HEK293 (cell line): ENCODE measurements at regions not wholly inside any gene's neighbourhood (a gene's known extent, or its start where the extent isn't known, plus 50 kb on each side); places are given as distances from the start of the nearest gene placed in this dataset.

ENCODE experiments used
- CTCF ChIA-PET: fragments of 350-600 bp; formaldehyde crosslinking; extraction: SDS; loops from one replicate; lab custom pipeline; 2021; ENCODE audit warnings: antibody characterized with exemption; lab: Yijun Ruan, JAX
- POLR2A ChIA-PET: fragments of 300-600 bp; formaldehyde crosslinking; extraction: SDS; loops from one replicate; lab custom pipeline; 2020; ENCODE audit warnings: antibody characterized with exemption, inconsistent platforms; lab: Yijun Ruan, JAX
- H3K27ac ChIP-seq: fragments of 200-500 bp; sonication (Bioruptor generic); 2 replicates; pipeline ENCODE4 v1.5.1; 2014; ENCODE audit warnings: low read depth, low read length, control low read depth, inconsistent platforms; ENCODE audit errors: extremely low read depth
- H3K36me3 ChIP-seq, 2 experiments: fragments of 200-500 bp in 1 of 2; sonication (Bioruptor generic) in 1 of 2; 1 replicate in 1 of 2; 2 replicates in 1 of 2; pipeline ENCODE4 v1.5.1; 2014 to 2017; ENCODE audit warnings: inconsistent platforms in 2 of 2, low read length in 2 of 2; ENCODE audit not compliant: control insufficient read depth in 2 of 2, insufficient read depth in 1 of 2
- H3K4me1 ChIP-seq: fragments of 200-500 bp; sonication (Bioruptor generic); 2 replicates; pipeline ENCODE4 v1.5.1; 2014; ENCODE audit warnings: mild to moderate bottlenecking, low read length, inconsistent platforms; ENCODE audit not compliant: control insufficient read depth, insufficient read depth
- H3K4me3 ChIP-seq: 2 replicates; pipeline ENCODE4 v1.5.1; 2011; ENCODE audit warnings: low read depth, mild to moderate bottlenecking, control low read depth, low read length, moderate library complexity
- H3K9me3 ChIP-seq: fragments of 200-500 bp; sonication (Bioruptor generic); 2 replicates; pipeline ENCODE4 v1.5.1; 2014; ENCODE audit warnings: low read depth, low read length, inconsistent platforms; ENCODE audit not compliant: control insufficient read depth, insufficient read depth
- AEBP2 ChIP-seq: fragments of 450-650 bp; formaldehyde crosslinking; IDR thresholded peaks from 2 replicates; pipeline ENCODE4 v1.5.1; 2016; ENCODE audit warnings: missing biosample characterization, missing genetic modification characterization, borderline replicate concordance
- HIC1 ChIP-seq: fragments of 450-650 bp; formaldehyde crosslinking; IDR thresholded peaks from 2 replicates; pipeline ENCODE4 v1.5.1; 2016; ENCODE audit warnings: missing biosample characterization, missing genetic modification characterization
- HOXC10 ChIP-seq: sonication (generic); formaldehyde crosslinking; IDR thresholded peaks from 2 replicates; pipeline ENCODE4 v1.8.1; 2023; ENCODE audit warnings: mild to moderate bottlenecking, missing genetic modification reagents
- KLF10 ChIP-seq: fragments of 450-650 bp; IDR thresholded peaks from 2 replicates; pipeline ENCODE4 v1.5.1; 2018; ENCODE audit warnings: missing biosample characterization, mild to moderate bottlenecking, missing genetic modification characterization
- KLF9 ChIP-seq: fragments of 450-650 bp; formaldehyde crosslinking; IDR thresholded peaks from 2 replicates; pipeline ENCODE4 v1.5.1; 2016; ENCODE audit warnings: missing biosample characterization, missing genetic modification characterization, low read depth
- MYNN ChIP-seq: fragments of 450-650 bp; formaldehyde crosslinking; IDR thresholded peaks from 2 replicates; pipeline ENCODE4 v1.5.1; 2016; ENCODE audit warnings: missing biosample characterization, missing genetic modification characterization, borderline replicate concordance
- REPIN1 ChIP-seq: fragments of 450-650 bp; formaldehyde crosslinking; IDR thresholded peaks from 2 replicates; pipeline ENCODE4 v1.5.1; 2017; ENCODE audit warnings: missing biosample characterization, missing genetic modification characterization, low read depth
- SCRT1 ChIP-seq: fragments of 450-650 bp; formaldehyde crosslinking; IDR thresholded peaks from 2 replicates; pipeline ENCODE4 v1.5.1; 2016; ENCODE audit warnings: missing biosample characterization, missing genetic modification characterization, borderline replicate concordance
- SP7 ChIP-seq: fragments of 450-650 bp; formaldehyde crosslinking; IDR thresholded peaks from 2 replicates; pipeline ENCODE4 v1.5.1; 2016; ENCODE audit warnings: missing biosample characterization, missing genetic modification characterization
- ZBTB10 ChIP-seq: fragments of 450-650 bp; formaldehyde crosslinking; IDR thresholded peaks from 2 replicates; pipeline ENCODE4 v1.5.1; 2016; ENCODE audit warnings: missing biosample characterization, missing genetic modification characterization
- ZBTB44 ChIP-seq: fragments of 450-650 bp; IDR thresholded peaks from 2 replicates; pipeline ENCODE4 v1.5.1; 2018; ENCODE audit warnings: missing biosample characterization, mild to moderate bottlenecking, missing genetic modification characterization
- ZBTB48 ChIP-seq: fragments of 450-650 bp; formaldehyde crosslinking; IDR thresholded peaks from 2 replicates; pipeline ENCODE4 v1.5.1; 2016; ENCODE audit warnings: missing biosample characterization, missing genetic modification characterization
- ZNF112 ChIP-seq: fragments of 450-650 bp; formaldehyde crosslinking; IDR thresholded peaks from 2 replicates; pipeline ENCODE4 v1.5.0; 2017; ENCODE audit warnings: missing biosample characterization, missing genetic modification characterization
- ZNF155 ChIP-seq: fragments of 450-650 bp; formaldehyde crosslinking; IDR thresholded peaks from 2 replicates; pipeline ENCODE4 v1.5.1; 2016; ENCODE audit warnings: missing biosample characterization, missing genetic modification characterization
- ZNF175 ChIP-seq: fragments of 450-650 bp; formaldehyde crosslinking; IDR thresholded peaks from 2 replicates; pipeline ENCODE4 v1.5.1; 2016; ENCODE audit warnings: missing biosample characterization, missing genetic modification characterization
- ZNF350 ChIP-seq: fragments of 450-650 bp; formaldehyde crosslinking; IDR thresholded peaks from 2 replicates; pipeline ENCODE4 v1.5.0; 2017; ENCODE audit warnings: missing biosample characterization, mild to moderate bottlenecking, missing genetic modification characterization
- ZNF48 ChIP-seq: fragments of 450-650 bp; formaldehyde crosslinking; IDR thresholded peaks from 2 replicates; pipeline ENCODE4 v1.5.1; 2016; ENCODE audit warnings: missing biosample characterization, missing genetic modification characterization
- ZNF544 ChIP-seq: fragments of 450-650 bp; formaldehyde crosslinking; IDR thresholded peaks from 2 replicates; pipeline ENCODE4 v1.5.0; 2017; ENCODE audit warnings: missing biosample characterization, missing genetic modification characterization
- ZNF548 ChIP-seq: fragments of 450-650 bp; formaldehyde crosslinking; IDR thresholded peaks from 2 replicates; pipeline ENCODE4 v1.5.1; 2016; ENCODE audit warnings: missing biosample characterization, missing genetic modification characterization
- ZNF585B ChIP-seq: fragments of 450-650 bp; formaldehyde crosslinking; IDR thresholded peaks from 2 replicates; pipeline ENCODE4 v1.5.1; 2016; ENCODE audit warnings: missing biosample characterization, missing genetic modification characterization
- ZNF596 ChIP-seq: fragments of 450-650 bp; IDR thresholded peaks from 2 replicates; pipeline ENCODE4 v1.5.0; 2018; ENCODE audit warnings: missing biosample characterization, mild to moderate bottlenecking, missing genetic modification characterization, moderate library complexity
- ZNF660 ChIP-seq: fragments of 450-650 bp; IDR thresholded peaks from 2 replicates; pipeline ENCODE4 v1.5.1; 2018; ENCODE audit warnings: missing biosample characterization, mild to moderate bottlenecking, missing genetic modification characterization
- ZNF677 ChIP-seq: fragments of 450-650 bp; IDR thresholded peaks from 2 replicates; pipeline ENCODE4 v1.5.0; 2018; ENCODE audit warnings: missing biosample characterization, mild to moderate bottlenecking, missing genetic modification characterization, moderate library complexity
- ZNF692 ChIP-seq: fragments of 450-650 bp; formaldehyde crosslinking; IDR thresholded peaks from 2 replicates; pipeline ENCODE4 v1.5.1; 2016; ENCODE audit warnings: missing biosample characterization, missing genetic modification characterization
- ZNF785 ChIP-seq: fragments of 450-650 bp; formaldehyde crosslinking; IDR thresholded peaks from 2 replicates; pipeline ENCODE4 v1.5.1; 2016; ENCODE audit warnings: missing biosample characterization, missing genetic modification characterization
- ZNF791 ChIP-seq: fragments of 450-650 bp; formaldehyde crosslinking; IDR thresholded peaks from 2 replicates; pipeline ENCODE4 v1.5.1; 2016; ENCODE audit warnings: missing biosample characterization, missing genetic modification characterization
- ZNF837 ChIP-seq: fragments of 450-650 bp; formaldehyde crosslinking; IDR thresholded peaks from 2 replicates; pipeline ENCODE4 v1.5.1; 2016; ENCODE audit warnings: missing biosample characterization, missing genetic modification characterization
- ZSCAN18 ChIP-seq: fragments of 450-650 bp; formaldehyde crosslinking; IDR thresholded peaks from 2 replicates; pipeline ENCODE4 v1.5.1; 2016; ENCODE audit warnings: missing biosample characterization, missing genetic modification characterization

- no peak overlapping the region for H3K27ac ChIP-seq
- TF ChIP-seq ZNF677 (tag by site-specific recombination) (no peak), ZNF112 (tag by site-specific recombination) (no peak), MYNN (tag by site-specific recombination) (no peak), ZNF585B (no peak), ZNF596 (tag by site-specific recombination) (no peak), ZNF785 (tag by site-specific recombination) (no peak), ZNF544 (tag by site-specific recombination) (no peak), ZNF660 (tag by site-specific recombination) (no peak), HIC1 (tag by site-specific recombination) (no peak), REPIN1 (tag by site-specific recombination) (no peak), SCRT1 (no peak), ZBTB44 (tag by site-specific recombination) (no peak), ZBTB48 (no peak), SP7 (no peak), ZNF692 (tag by site-specific recombination) (no peak), AEBP2 (no peak), ZNF48 (tag by site-specific recombination) (no peak), ZNF350 (tag by site-specific recombination) (no peak), ZNF548 (tag by site-specific recombination) (no peak), HOXC10 (no peak)
- TF ChIP-seq, all 188 proteins: peak for 0
- Histone ChIP-seq H3K4me3 (no peak overlapping the region), H3K9me3 (no peaks in the 10 kb centered on the region), H3K4me1 (no peaks in the 10 kb centered on the region), H3K36me3 (no peaks in the 10 kb centered on the region)
- ChIA-PET POLR2A (no interaction called here), CTCF (no interaction called here)
Measured at GRCh38 chr2:71858071-71858470, 289.6 kb downstream of the CYP26B1 start.

- POLR2A ChIA-PET, result no interaction called here
- Histone ChIP-seq H3K36me3 (no peaks in the 10 kb centered on the region), H3K9me3 (no peaks in the 10 kb centered on the region), H3K4me3 (no peak overlapping the region), H3K27ac (no peak overlapping the region), H3K4me1 (no peaks in the 10 kb centered on the region)
- CTCF ChIA-PET, result interaction anchor here (0.7 kb wide), 1 partner anchor 20 kb away, joined by 3 read pairs; no protein-coding TSS in a partner anchor
- TF ChIP-seq KLF9 (tag by site-specific recombination) (no peak), ZNF837 (no peak), ZBTB10 (tag by site-specific recombination) (no peak), KLF10 (tag by site-specific recombination) (no peak), ZNF175 (tag by site-specific recombination) (no peak), ZNF791 (tag by site-specific recombination) (no peak), ZNF155 (tag by site-specific recombination) (no peak), ZSCAN18 (tag by site-specific recombination) (no peak)
Measured at GRCh38 chr2:71857636-71858035, 290.0 kb downstream of the CYP26B1 start.
